Gastroesophageal sphincter (tissue), 4 donors: ENCODE measurements at regions not wholly inside any gene's neighbourhood (a gene's known extent, or its start where the extent isn't known, plus 50 kb on each side); places are given as distances from the start of the nearest gene placed in this dataset.

Experiments used
- ATAC-seq: fragments of 150-250 bp; one replicate; pipeline ENCODE4 v1.9.1; 2016; ENCODE audit warnings: mild to moderate bottlenecking, moderate library complexity
- H3K27ac ChIP-seq, 4 donors: fragments of 200-600 bp; sonication (generic) in 3 of 4; 1 replicate in 3 of 4; 2 replicates in 1 of 4; pipeline ENCODE4 v1.5.1; 2016 to 2019
- H3K27me3 ChIP-seq: fragments of 200-600 bp; sonication (generic); one replicate; pipeline ENCODE4 v1.5.1; 2019
- H3K36me3 ChIP-seq, 2 donors: fragments of 200-600 bp; sonication (generic); one replicate each; pipeline ENCODE4 v1.5.1; 2019; ENCODE audit warnings: control low read depth in 1 of 2
- H3K4me1 ChIP-seq, 3 donors: fragments of 200-600 bp; sonication (generic); 1 replicate in 2 of 3; 2 replicates in 1 of 3; pipeline ENCODE4 v1.5.1; 2016 to 2019; ENCODE audit warnings: control low read depth in 2 of 3
- H3K4me3 ChIP-seq, 2 donors: fragments of 200-600 bp; sonication (generic); one replicate each; pipeline ENCODE4 v1.5.1; 2019; ENCODE audit warnings: mild to moderate bottlenecking in 1 of 2, moderate library complexity in 1 of 2
- H3K9me3 ChIP-seq, 3 donors: fragments of 200-600 bp; sonication (generic); one replicate each; pipeline ENCODE4 v1.5.1; 2017 to 2019; ENCODE audit warnings: control low read depth in 2 of 3
- CTCF ChIP-seq, 4 experiments: fragments of 200-600 bp in 2 of 4; fragments of 450-650 bp in 2 of 4; sonication (generic) in 1 of 4; IDR thresholded peaks; one replicate each; pipeline ENCODE4 v1.5.1; 2017 to 2019; ENCODE audit warnings: antibody characterized with exemption in 4 of 4, mild to moderate bottlenecking in 2 of 4, moderate library complexity in 2 of 4
- EP300 ChIP-seq: sonication (generic); formaldehyde crosslinking; IDR thresholded peaks from one replicate; pipeline ENCODE4 v1.6.1; 2017; ENCODE audit warnings: antibody characterized with exemption, mild to moderate bottlenecking
- POLR2A ChIP-seq, 2 donors: fragments of 450-650 bp; IDR thresholded peaks; one replicate each; pipeline ENCODE4 v1.6.1; 2017; ENCODE audit warnings: antibody characterized with exemption in 2 of 2, mild to moderate bottlenecking in 2 of 2, moderate library complexity in 1 of 2
- POLR2AphosphoS5 ChIP-seq: sonication (generic); formaldehyde crosslinking; IDR thresholded peaks from one replicate; pipeline ENCODE4 v1.6.1; 2017; ENCODE audit warnings: antibody characterized with exemption
- WGBS, 2 donors: methylation state at CpG; one replicate each; pipeline ENCODE4 v1.1.5; 2018; ENCODE audit warnings: low coverage in 1 of 2; 5-methylcytosine and 5-hydroxymethylcytosine counted together

GRCh38 chr1:115175596-115175995 lies 86.3 kb upstream of the TSPAN2 start:
- no peaks in the 10 kb centered on the region for H3K9me3 ChIP-seq
- 86% methylated on average over 2 of the region's 2 CpGs; no CpG with 5 or more reads in 1 of the 2 donors for WGBS, 2 donors
- no peak for ATAC-seq
- no peak for TF ChIP-seq CTCF (IDR thresholded peaks at IDR 0.05)
- no peak for TF ChIP-seq EP300
- no peak for TF ChIP-seq POLR2AphosphoS5
- TF ChIP-seq POLR2A (IDR thresholded peaks at IDR 0.05): no peak
- H3K4me3 ChIP-seq: no peak overlapping the region
- H3K36me3 ChIP-seq: no peaks in the 10 kb centered on the region
- H3K27me3 ChIP-seq: no peaks in the 10 kb centered on the region
- H3K27ac ChIP-seq: no peak overlapping the region
- H3K4me1 ChIP-seq: no peaks in the 10 kb centered on the region

GRCh38 chr1:115173151-115173550 lies 83.8 kb upstream of the TSPAN2 start:
- no peak for TF ChIP-seq POLR2AphosphoS5
- no peak for TF ChIP-seq POLR2A (IDR thresholded peaks at IDR 0.05)
- TF ChIP-seq CTCF (IDR thresholded peaks at IDR 0.05): no peak
- TF ChIP-seq EP300: no peak
- Histone ChIP-seq H3K4me1 (no peaks in the 10 kb centered on the region), H3K27me3 (no peaks in the 10 kb centered on the region), H3K4me3 (no peak overlapping the region), H3K27ac (no peak overlapping the region), H3K9me3 (no peaks in the 10 kb centered on the region), H3K36me3 (no peaks in the 10 kb centered on the region)
- WGBS, 2 donors: 92 to 100% methylated on average over 1 of the region's 1 CpG
- no peak for ATAC-seq

GRCh38 chr1:115172270-115172669 lies 83.0 kb upstream of the TSPAN2 start:
- no peak for ATAC-seq
- Histone ChIP-seq H3K36me3 (no peaks in the 10 kb centered on the region), H3K4me1 (no peaks in the 10 kb centered on the region), H3K4me3 (no peak overlapping the region), H3K9me3 (no peaks in the 10 kb centered on the region), H3K27me3 (no peaks in the 10 kb centered on the region), H3K27ac (no peak overlapping the region)
- 28 to 57% methylated on average over 2 of the region's 2 CpGs for WGBS, 2 donors
- no peak for TF ChIP-seq EP300
- TF ChIP-seq CTCF (IDR thresholded peaks at IDR 0.05): no peak
- no peak for TF ChIP-seq POLR2A (IDR thresholded peaks at IDR 0.05)
- TF ChIP-seq POLR2AphosphoS5: no peak

- Histone ChIP-seq H3K27ac (no peak overlapping the region), H3K4me3 (no peak overlapping the region), H3K4me1 (no peaks in the 10 kb centered on the region), H3K27me3 (no peaks in the 10 kb centered on the region), H3K9me3 (no peaks in the 10 kb centered on the region), H3K36me3 (no peaks in the 10 kb centered on the region)
- 92 to 100% methylated on average over 1 to 2 of the region's 2 CpGs for WGBS, 2 donors
- peak; percentile 39 for ATAC-seq
- TF ChIP-seq POLR2A (IDR thresholded peaks at IDR 0.05) (no peak), POLR2AphosphoS5 (no peak), CTCF (IDR thresholded peaks at IDR 0.05) (no peak), EP300 (no peak)
Observed at GRCh38 chr1:115170961-115171392, 81.7 kb upstream of the TSPAN2 start.

- Histone ChIP-seq H3K4me1 (no peaks in the 10 kb centered on the region), H3K27me3 (no peaks in the 10 kb centered on the region), H3K36me3 (no peaks in the 10 kb centered on the region), H3K4me3 (no peak overlapping the region), H3K9me3 (no peaks in the 10 kb centered on the region), H3K27ac (peak overlapping the region in 1 of 4 donors; percentile 7)
- no peak for ATAC-seq
- TF ChIP-seq POLR2A (IDR thresholded peaks at IDR 0.05) (no peak), CTCF (IDR thresholded peaks at IDR 0.05) (no peak), POLR2AphosphoS5 (no peak)
- whole genome bisulfite sequencing, 2 donors: 67 to 73% methylated on average over 1 of the region's 1 CpG
Observed at GRCh38 chr1:115170377-115170776, 81.1 kb upstream of the TSPAN2 start.
